MM.1S (cell line): ENCODE measurements at regions not wholly inside any gene's neighbourhood (a gene's known extent, or its start where the extent isn't known, plus 50 kb on each side); places are given as distances from the start of the nearest gene placed in this dataset.
A peak's percentile ranks its signal among the peaks of the same experiment; 100 is the strongest.

Experiments
- DNase-seq: peaks from one replicate; pipeline ENCODE4 v3.0.0-alpha.2; 2015
- H2AFZ ChIP-seq: fragments of 300-600 bp; sonication (generic); 2 replicates; pipeline ENCODE4 v1.6.0; 2016; ENCODE audit warnings: antibody characterized with exemption, low read length
- H3F3A ChIP-seq: fragments of 300-600 bp; sonication (generic); 2 replicates; pipeline ENCODE4 v1.6.1; 2016; ENCODE audit warnings: mild to moderate bottlenecking, antibody characterized with exemption, low read length, moderate library complexity, mixed read lengths; ENCODE audit not compliant: insufficient read depth
- H3K27ac ChIP-seq: fragments of 300-600 bp; sonication (generic); 2 replicates; pipeline ENCODE4 v1.5.1; 2016; ENCODE audit warnings: mild to moderate bottlenecking, low read length
- H3K27me3 ChIP-seq: fragments of 300-600 bp; sonication (generic); replicated peaks from 2 replicates; pipeline ENCODE4 v1.6.0; 2016; ENCODE audit warnings: low read length; ENCODE audit not compliant: insufficient read depth
- H3K36me3 ChIP-seq: fragments of 300-600 bp; sonication (generic); replicated peaks from 2 replicates; pipeline ENCODE4 v1.6.1; 2016; ENCODE audit warnings: mild to moderate bottlenecking, low read length, mixed read lengths; ENCODE audit not compliant: insufficient read depth
- H3K4me1 ChIP-seq: fragments of 300-600 bp; sonication (generic); 2 replicates; pipeline ENCODE4 v1.6.1; 2016; ENCODE audit warnings: low read length, mixed read lengths
- H3K4me2 ChIP-seq: fragments of 300-600 bp; sonication (generic); 2 replicates; pipeline ENCODE4 v1.6.0; 2016; ENCODE audit warnings: low read depth, low read length
- H3K4me3 ChIP-seq: fragments of 300-600 bp; sonication (generic); 2 replicates; pipeline ENCODE4 v1.5.1; 2016; ENCODE audit warnings: low read length, mixed read lengths
- H3K79me2 ChIP-seq: fragments of 300-600 bp; sonication (generic); 2 replicates; pipeline ENCODE4 v1.6.1; 2016; ENCODE audit warnings: mixed run types, low read length, mixed read lengths
- H3K9ac ChIP-seq: fragments of 300-600 bp; sonication (generic); 2 replicates; pipeline ENCODE4 v1.6.1; 2016; ENCODE audit warnings: low read length, mixed read lengths
- H3K9me2 ChIP-seq: fragments of 300-600 bp; sonication (generic); replicated peaks from 2 replicates; pipeline ENCODE4 v1.6.1; 2016; ENCODE audit warnings: mild to moderate bottlenecking, low read length, mixed read lengths; ENCODE audit not compliant: insufficient read depth
- H3K9me3 ChIP-seq: fragments of 300-600 bp; sonication (generic); replicated peaks from 2 replicates; pipeline ENCODE4 v1.6.1; 2016; ENCODE audit warnings: mild to moderate bottlenecking, low read length, mixed read lengths; ENCODE audit not compliant: insufficient read depth
- H4K20me1 ChIP-seq: fragments of 300-600 bp; sonication (generic); 2 replicates; pipeline ENCODE4 v1.6.1; 2016; ENCODE audit warnings: mild to moderate bottlenecking, low read length, moderate library complexity, mixed read lengths; ENCODE audit not compliant: insufficient read depth
- EZH2 ChIP-seq: fragments of 300-600 bp; sonication (generic); optimal IDR thresholded peaks from 2 replicates; pipeline ENCODE3; 2017; ENCODE audit warnings: low read depth, mild to moderate bottlenecking, antibody characterized with exemption, low read length, mixed read lengths
- EZH2phosphoT487 ChIP-seq: fragments of 300-600 bp; sonication (generic); IDR thresholded peaks from 2 replicates; pipeline ENCODE4 v1.6.1; 2018; ENCODE audit warnings: antibody characterized with exemption, low read length
- TF ChIP-seq, protein P1 (sequence below): fragments of 300-600 bp; sonication (generic); IDR thresholded peaks from 2 replicates; pipeline ENCODE4 v1.5.1; 2016; ENCODE audit warnings: antibody characterized with exemption, low read length, mixed read lengths

DNA sequence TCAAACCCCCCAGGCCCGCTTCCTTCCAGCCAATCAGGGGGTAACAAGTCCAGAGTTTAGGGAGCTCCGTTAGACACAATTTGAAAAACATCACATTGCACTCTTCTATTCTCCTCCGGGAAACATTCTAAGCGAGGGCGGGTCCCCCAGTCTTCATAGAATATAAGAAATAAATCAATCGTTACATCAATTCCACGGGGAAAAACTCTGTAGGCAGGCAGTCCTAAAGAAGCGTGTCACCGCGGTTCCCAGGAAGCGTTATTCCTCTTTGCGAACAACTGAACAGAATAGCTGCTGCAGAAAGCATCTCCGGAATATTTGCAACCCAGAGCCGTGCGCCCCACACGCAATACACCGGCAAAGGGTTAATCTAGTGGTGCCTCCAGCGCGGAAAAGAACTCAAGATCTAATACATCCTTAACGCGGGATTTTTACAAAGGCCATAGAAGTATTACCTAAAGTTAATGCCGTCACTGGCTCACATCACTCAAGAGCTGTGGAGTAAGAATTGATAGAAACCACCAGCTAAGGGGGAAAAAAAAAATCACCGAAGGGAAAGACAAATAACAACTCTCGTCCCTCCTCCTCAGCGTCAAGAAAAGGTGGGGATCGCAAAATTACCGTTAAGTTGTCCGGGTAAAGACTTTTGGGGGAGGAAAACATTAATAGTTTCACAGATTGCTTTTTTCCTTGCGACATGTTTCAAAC lies 65.1 kb downstream of the KCNRG start:
- Histone ChIP-seq H3K9ac (peak overlapping the region; percentile 97), H3F3A (peaks cover 21% of the 10 kb centered on the region), H3K4me3 (peak overlapping the region; percentile 82), H3K27ac (peak overlapping the region; percentile 89; the same call in 1 of the 2 replicates), H2AFZ (no peak overlapping the region), H4K20me1 (peaks cover 32% of the 10 kb centered on the region; the same call in 1 of the 2 replicates), H3K36me3 (no peaks in the 10 kb centered on the region; the same call in 1 of the 2 replicates), H3K79me2 (peaks cover 87% of the 10 kb centered on the region), H3K9me3 (no peaks in the 10 kb centered on the region), H3K4me1 (0 out of 2 replicates have a peak, but pooled peaks cover 9% of the 10 kb centered on the region), H3K27me3 (no peaks in the 10 kb centered on the region), H3K9me2 (no peaks in the 10 kb centered on the region), H3K4me2 (peak overlapping the region; percentile 59)
- peak; percentile 7 for DNase-seq
- TF ChIP-seq, protein P1, sequence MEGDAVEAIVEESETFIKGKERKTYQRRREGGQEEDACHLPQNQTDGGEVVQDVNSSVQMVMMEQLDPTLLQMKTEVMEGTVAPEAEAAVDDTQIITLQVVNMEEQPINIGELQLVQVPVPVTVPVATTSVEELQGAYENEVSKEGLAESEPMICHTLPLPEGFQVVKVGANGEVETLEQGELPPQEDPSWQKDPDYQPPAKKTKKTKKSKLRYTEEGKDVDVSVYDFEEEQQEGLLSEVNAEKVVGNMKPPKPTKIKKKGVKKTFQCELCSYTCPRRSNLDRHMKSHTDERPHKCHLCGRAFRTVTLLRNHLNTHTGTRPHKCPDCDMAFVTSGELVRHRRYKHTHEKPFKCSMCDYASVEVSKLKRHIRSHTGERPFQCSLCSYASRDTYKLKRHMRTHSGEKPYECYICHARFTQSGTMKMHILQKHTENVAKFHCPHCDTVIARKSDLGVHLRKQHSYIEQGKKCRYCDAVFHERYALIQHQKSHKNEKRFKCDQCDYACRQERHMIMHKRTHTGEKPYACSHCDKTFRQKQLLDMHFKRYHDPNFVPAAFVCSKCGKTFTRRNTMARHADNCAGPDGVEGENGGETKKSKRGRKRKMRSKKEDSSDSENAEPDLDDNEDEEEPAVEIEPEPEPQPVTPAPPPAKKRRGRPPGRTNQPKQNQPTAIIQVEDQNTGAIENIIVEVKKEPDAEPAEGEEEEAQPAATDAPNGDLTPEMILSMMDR = no peak
- TF ChIP-seq EZH2 (no peak), EZH2phosphoT487 (no peak)

DNA sequence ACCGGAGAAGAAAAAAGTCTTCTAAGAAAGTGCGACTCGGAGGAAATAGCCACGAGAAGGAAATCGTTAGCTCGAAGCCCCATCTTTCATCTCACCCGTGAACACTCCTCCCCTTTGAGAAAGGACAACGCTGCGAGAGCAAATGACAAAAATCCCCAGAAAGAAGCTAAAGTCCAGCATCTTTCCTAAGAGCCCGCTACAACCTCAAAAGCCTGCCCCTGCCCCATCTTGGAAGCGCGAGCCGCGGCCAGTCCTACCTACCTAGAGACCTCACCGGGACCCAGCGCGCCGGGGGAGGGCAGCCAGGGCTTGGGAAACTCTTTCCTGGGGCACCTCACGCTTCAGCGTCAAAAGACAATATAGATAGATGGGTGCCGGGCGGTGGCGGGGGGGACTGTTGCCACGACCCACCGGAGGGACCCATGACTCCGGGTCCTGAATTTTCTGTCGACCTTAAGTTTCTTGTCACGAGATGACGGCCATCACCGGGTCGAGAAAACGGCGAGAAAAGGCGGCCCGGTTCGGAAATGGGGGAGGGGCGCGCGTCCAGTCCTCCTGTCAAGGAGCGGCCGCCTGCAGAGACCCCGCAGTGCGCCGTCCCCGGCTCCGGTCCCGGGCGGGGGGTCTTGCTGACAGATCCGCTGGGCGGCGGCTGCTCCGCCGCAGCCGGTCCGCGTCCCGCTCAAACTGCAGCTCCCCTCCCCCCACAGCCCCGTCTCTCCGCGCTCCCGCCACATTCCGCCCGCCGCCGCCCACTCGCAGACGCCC lies 65.9 kb downstream of the KCNRG start:
- Histone ChIP-seq H3K4me3 (peak overlapping the region; percentile 82), H3K79me2 (peaks cover 82% of the 10 kb centered on the region), H3K27ac (peak overlapping the region; percentile 89), H3K9ac (peak overlapping the region; percentile 97), H3K4me2 (peak overlapping the region; percentile 59; the same call in 1 of the 2 replicates), H4K20me1 (peaks cover 27% of the 10 kb centered on the region; the same call in 1 of the 2 replicates), H3K36me3 (no peaks in the 10 kb centered on the region; the same call in 1 of the 2 replicates), H3K4me1 (0 out of 2 replicates have a peak, but pooled peaks cover 3% of the 10 kb centered on the region), H3F3A (peaks cover 19% of the 10 kb centered on the region), H3K27me3 (no peaks in the 10 kb centered on the region), H3K9me2 (no peaks in the 10 kb centered on the region), H2AFZ (no peak overlapping the region), H3K9me3 (no peaks in the 10 kb centered on the region)
- TF ChIP-seq, protein P1 = no peak
- TF ChIP-seq EZH2phosphoT487 = no peak
- TF ChIP-seq EZH2 = no peak
- peak; percentile 15 for DNase-seq

DNA sequence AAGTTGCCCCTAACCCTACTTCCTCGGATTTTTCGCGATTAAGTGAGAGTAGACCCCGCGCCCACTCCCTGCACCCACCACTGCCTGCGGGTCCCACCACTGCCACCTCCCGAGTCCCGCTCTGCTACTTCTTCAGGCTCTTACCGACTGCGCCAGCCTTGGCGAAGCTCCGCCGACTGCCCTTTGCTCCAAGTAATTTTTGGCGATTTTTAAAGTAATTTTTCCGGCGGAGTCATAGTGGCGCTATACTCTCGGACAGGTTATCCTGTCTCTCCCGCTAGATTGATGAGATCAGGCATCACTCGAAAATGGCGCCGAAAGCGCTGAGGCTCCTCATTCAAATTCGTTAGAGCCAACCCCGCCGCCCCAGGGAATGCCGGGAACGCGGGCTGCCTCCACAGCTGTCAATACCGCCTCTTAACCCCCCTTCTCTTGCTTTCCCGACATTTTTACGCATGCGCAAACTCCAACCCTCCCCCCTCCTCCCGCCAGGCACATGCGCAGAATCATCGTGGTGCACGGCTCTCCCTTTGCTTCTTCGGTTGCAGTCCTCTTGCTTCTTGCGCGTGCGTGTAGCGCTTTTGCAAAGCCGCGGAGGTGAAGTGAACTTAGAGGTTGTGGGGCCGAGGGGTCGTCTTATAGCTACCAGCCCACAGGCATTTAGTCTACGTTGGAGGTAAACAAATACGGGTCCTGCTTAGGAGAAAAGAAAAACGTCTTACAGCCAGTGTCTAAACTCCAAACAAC lies 66.6 kb downstream of the KCNRG start:
- Histone ChIP-seq H3K79me2 (peaks cover 81% of the 10 kb centered on the region), H3K27ac (peak overlapping the region; percentile 89), H3F3A (peaks cover 19% of the 10 kb centered on the region), H3K4me3 (peak overlapping the region; percentile 82), H3K27me3 (no peaks in the 10 kb centered on the region), H2AFZ (peak overlapping the region; percentile 33), H3K9ac (peak overlapping the region; percentile 97), H3K9me2 (no peaks in the 10 kb centered on the region), H3K36me3 (no peaks in the 10 kb centered on the region; the same call in 1 of the 2 replicates), H3K4me1 (no peaks in the 10 kb centered on the region), H3K4me2 (peak overlapping the region; percentile 73), H4K20me1 (peaks cover 21% of the 10 kb centered on the region; the same call in 1 of the 2 replicates), H3K9me3 (no peaks in the 10 kb centered on the region)
- TF ChIP-seq EZH2phosphoT487 = no peak
- TF ChIP-seq EZH2 = no peak
- TF ChIP-seq, protein P1 = no peak
- peak; percentile 92 for DNase-seq
